SK-N-SH (cell line): ENCODE measurements at regions not wholly inside any gene's neighbourhood (a gene's known extent, or its start where the extent isn't known, plus 50 kb on each side); places are given as distances from the start of the nearest gene placed in this dataset.

Experiments
- CTCF ChIA-PET: fragments of 300-600, 350-600 bp; formaldehyde crosslinking; extraction: SDS; loops from one replicate; lab custom pipeline; 2021; lab: Yijun Ruan, JAX
- POLR2A ChIA-PET: fragments of 350-600 bp; sonication (Branson Sonifier 250); formaldehyde crosslinking; extraction: SDS; loops from one replicate; lab custom pipeline; 2020; ENCODE audit warnings: antibody characterized with exemption, inconsistent platforms; lab: Yijun Ruan, JAX
- DNase-seq: peaks from one replicate; pipeline ENCODE4 v3.0.0; 2012
- H2AFZ ChIP-seq: fragments of 200-600 bp; sonication (generic); 2 replicates; pipeline ENCODE4 v1.8.1; 2016; ENCODE audit warnings: antibody characterized with exemption, mild to moderate bottlenecking, low read depth
- H3F3A ChIP-seq: fragments of 200-600 bp; sonication (generic); replicated peaks from 2 replicates; pipeline ENCODE3; 2016; ENCODE audit warnings: antibody characterized with exemption, mild to moderate bottlenecking; ENCODE audit not compliant: insufficient read depth
- H3K27ac ChIP-seq, 2 experiments: fragments of 200-500 bp in 1 of 2; fragments of 200-600 bp in 1 of 2; sonication (Bioruptor generic) in 1 of 2; sonication (generic), shearing (Covaris generic) in 1 of 2; 2 replicates each; pipeline versions ENCODE4 v1.5.1 to v1.6.1; 2014 to 2016; ENCODE audit warnings: low read depth in 2 of 2, inconsistent platforms in 1 of 2, low read length in 1 of 2, mild to moderate bottlenecking in 1 of 2, mixed read lengths in 1 of 2
- H3K27me3 ChIP-seq: fragments of 200-600 bp; sonication (generic), shearing (Covaris generic); 2 replicates; pipeline ENCODE4 v1.6.1; 2016; ENCODE audit warnings: mixed run types; ENCODE audit not compliant: insufficient read depth
- H3K36me3 ChIP-seq, 2 experiments: fragments of 200-500 bp in 1 of 2; fragments of 200-600 bp in 1 of 2; sonication (Bioruptor generic) in 1 of 2; sonication (generic) in 1 of 2; replicated peaks in 1 of 2; 2 replicates each; pipeline versions ENCODE3 to v1.5.1; 2014 to 2016; ENCODE audit warnings: low read length in 1 of 2, mild to moderate bottlenecking in 1 of 2; ENCODE audit not compliant: insufficient read depth in 2 of 2, control insufficient read depth in 1 of 2
- H3K4me1 ChIP-seq, 2 experiments: fragments of 200-500 bp in 1 of 2; fragments of 200-600 bp in 1 of 2; sonication (Bioruptor generic) in 1 of 2; sonication (generic), shearing (Covaris generic) in 1 of 2; 2 replicates each; pipeline versions ENCODE4 v1.5.1 to v1.6.1; 2014 to 2016; ENCODE audit warnings: low read depth in 1 of 2, low read length in 1 of 2, mixed run types in 1 of 2; ENCODE audit not compliant: insufficient read depth in 2 of 2, control insufficient read depth in 1 of 2
- H3K4me2 ChIP-seq: fragments of 200-600 bp; sonication (generic), shearing (Covaris generic); 2 replicates; pipeline ENCODE4 v1.6.1; 2017; ENCODE audit warnings: mixed run types
- H3K4me3 ChIP-seq, 2 experiments: fragments of 200-500 bp in 1 of 2; fragments of 200-600 bp in 1 of 2; sonication (Bioruptor generic) in 1 of 2; sonication (generic), shearing (Covaris generic) in 1 of 2; 2 replicates each; pipeline versions ENCODE4 v1.5.1 to v1.8.1; 2014 to 2016; ENCODE audit warnings: low read depth in 2 of 2, inconsistent platforms in 1 of 2, low read length in 1 of 2, mild to moderate bottlenecking in 1 of 2, mixed read lengths in 1 of 2, moderate library complexity in 1 of 2
- H3K79me2 ChIP-seq: fragments of 200-600 bp; sonication (generic); 2 replicates; pipeline ENCODE4 v1.8.1; 2017; ENCODE audit warnings: mild to moderate bottlenecking; ENCODE audit not compliant: insufficient read depth
- H3K9ac ChIP-seq: fragments of 200-600 bp; sonication (generic); 2 replicates; pipeline ENCODE4 v1.6.1; 2017; ENCODE audit warnings: mixed run types
- H3K9me2 ChIP-seq: fragments of 200-600 bp; sonication (generic); 2 replicates; pipeline ENCODE4 v1.6.1; 2017; ENCODE audit warnings: mixed run types
- H3K9me3 ChIP-seq: fragments of 200-600 bp; sonication (generic); 2 replicates; pipeline ENCODE4 v1.6.1; 2017; ENCODE audit warnings: mixed run types, mild to moderate bottlenecking, moderate library complexity
- H4K20me1 ChIP-seq: fragments of 200-600 bp; sonication (generic); 2 replicates; pipeline ENCODE4 v1.6.1; 2017; ENCODE audit warnings: mild to moderate bottlenecking, mixed run types; ENCODE audit not compliant: insufficient read depth
- CTCF ChIP-seq: fragments of 200-600 bp; sonication (generic); IDR thresholded peaks from 2 replicates; pipeline ENCODE4 v1.6.1; 2017; ENCODE audit warnings: antibody characterized with exemption, mild to moderate bottlenecking, moderate library complexity
- JUND ChIP-seq: IDR thresholded peaks from 2 replicates; pipeline ENCODE4 v1.4.0; 2012
- MAX ChIP-seq: IDR thresholded peaks from 2 replicates; pipeline ENCODE4 v1.4.0; 2012; ENCODE audit warnings: low read depth
- NRF1 ChIP-seq: IDR thresholded peaks from 2 replicates; pipeline ENCODE4 v1.6.1; 2012; ENCODE audit warnings: low read depth, mild to moderate bottlenecking, low read length
- POLR2AphosphoS5 ChIP-seq: IDR thresholded peaks from 2 replicates; pipeline ENCODE4 v1.6.1; 2012; ENCODE audit warnings: low read depth, low read length
- RAD21 ChIP-seq: IDR thresholded peaks from 2 replicates; pipeline ENCODE4 v1.6.1; 2012; ENCODE audit warnings: mild to moderate bottlenecking, low read length
- RFX5 ChIP-seq: IDR thresholded peaks from 2 replicates; pipeline ENCODE4 v1.6.1; 2012; ENCODE audit warnings: mild to moderate bottlenecking, improper control_type of control experiment, low read length
- SMC3 ChIP-seq: IDR thresholded peaks from 2 replicates; pipeline ENCODE4 v1.6.1; 2012; ENCODE audit warnings: low read depth, low read length, improper control_type of control experiment
- TEAD4 ChIP-seq: IDR thresholded peaks from 2 replicates; pipeline ENCODE4 v1.4.0; 2012; ENCODE audit warnings: mild to moderate bottlenecking, borderline replicate concordance; ENCODE audit not compliant: insufficient read depth
- ZBTB33 ChIP-seq: IDR thresholded peaks from 2 replicates; pipeline ENCODE4 v1.4.0; 2012; ENCODE audit warnings: low read depth, borderline replicate concordance
- WGBS: methylation state at CpG from one replicate; pipeline ENCODE4 v1.1.6; 2017; ENCODE audit warnings: low lambda C conversion rate; 5-methylcytosine and 5-hydroxymethylcytosine counted together

GRCh38 chr16:63530974-63531373 is 1494.7 kb upstream of the CDH8 start:
- no peak overlapping the region for H2AFZ ChIP-seq
- peaks cover 0 to 2% of the 10 kb centered on the region in 2 experiments; a peak in 2 of 4 replicates for H3K4me1 ChIP-seq
- H3K9me3 ChIP-seq = no peaks in the 10 kb centered on the region
- WGBS = 37% methylated on average over 4 of the region's 4 CpGs
- no peak overlapping the region for H3K9ac ChIP-seq
- H3K27me3 ChIP-seq = no peaks in the 10 kb centered on the region
- no peak overlapping the region for H3K4me2 ChIP-seq
- H3K9me2 ChIP-seq = no peaks in the 10 kb centered on the region
- H3K27ac ChIP-seq = no peak overlapping the region
- no peaks in the 10 kb centered on the region for H3K79me2 ChIP-seq
- no peaks in the 10 kb centered on the region for H4K20me1 ChIP-seq
- no peak for TF ChIP-seq MAX
- no peak for TF ChIP-seq ZBTB33
- TF ChIP-seq TEAD4 = no peak
- TF ChIP-seq RFX5 = no peak
- no peak for TF ChIP-seq POLR2AphosphoS5
- no peak for TF ChIP-seq CTCF
- no peak for TF ChIP-seq NRF1
- no peak for TF ChIP-seq JUND
- no peak for TF ChIP-seq SMC3
- DNase-seq = no peak
- ChIA-PET CTCF (no interaction called here), POLR2A (no interaction called here)
- H3F3A ChIP-seq = no peaks in the 10 kb centered on the region
- no peak overlapping the region for H3K4me3 ChIP-seq
- no peaks in the 10 kb centered on the region for H3K36me3 ChIP-seq

GRCh38 chr16:63530208-63530607 is 1494.0 kb upstream of the CDH8 start:
- CTCF ChIA-PET = no interaction called here
- 56% methylated on average over 2 of the region's 2 CpGs for WGBS
- no peak overlapping the region for H3K4me3 ChIP-seq

More at GRCh38 chr16:63530208-63530607, 1494.0 kb upstream of the CDH8 start:
- TF ChIP-seq MAX (no peak), RAD21 (peak; percentile 45)
- TF ChIP-seq, all 33 proteins: peak for 1
- H3K4me2 ChIP-seq = no peak overlapping the region
- no peaks in the 10 kb centered on the region for H3K27me3 ChIP-seq
- no peak overlapping the region for H2AFZ ChIP-seq
- no peaks in the 10 kb centered on the region for H3K9me3 ChIP-seq
- H4K20me1 ChIP-seq = no peaks in the 10 kb centered on the region
- POLR2A ChIA-PET = no interaction called here
- H3K79me2 ChIP-seq = no peaks in the 10 kb centered on the region
- peaks cover 0 to 2% of the 10 kb centered on the region in 2 experiments; a peak in 2 of 4 replicates for H3K4me1 ChIP-seq
- no peak overlapping the region for H3K27ac ChIP-seq
- H3K9me2 ChIP-seq = no peaks in the 10 kb centered on the region
- no peaks in the 10 kb centered on the region for H3K36me3 ChIP-seq
- no peak overlapping the region for H3K9ac ChIP-seq
- DNase-seq = no peak
- H3F3A ChIP-seq = no peaks in the 10 kb centered on the region
